NCI-H187 treated with DMSO at 0.1 percent for 48 hours (cell line): ENCODE measurements at regions not wholly inside any gene's neighbourhood (a gene's known extent, or its start where the extent isn't known, plus 50 kb on each side); places are given as distances from the start of the nearest gene placed in this dataset.

ENCODE experiments used
- DNase-seq: peaks from one replicate; lab custom pipeline; 2025; lab: John Stamatoyannopoulos, UW

- no peak for DNase-seq
Measured at GRCh38 chr3:168517249-168518071, 421.7 kb upstream of the GOLIM4 start.

DNA sequence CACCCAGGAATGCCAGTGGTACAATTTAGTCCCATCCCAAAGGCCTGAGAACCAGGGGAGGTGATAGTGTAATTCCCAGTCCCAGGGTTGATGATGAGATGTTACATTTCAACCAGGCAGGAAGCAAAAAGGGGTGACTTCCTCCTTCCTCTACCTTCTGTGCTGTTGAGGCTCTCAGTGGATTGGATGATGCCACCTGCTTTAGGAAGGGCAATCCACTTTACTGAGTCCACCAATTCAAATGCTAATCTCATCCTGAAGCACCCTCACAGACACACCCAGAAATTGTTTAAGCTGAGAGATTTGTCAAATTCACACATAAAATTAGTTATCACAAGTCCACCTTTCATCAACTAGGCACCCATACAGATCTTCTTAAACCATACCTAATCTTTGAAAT, 418.5 kb upstream of the GOLIM4 start:
- DNase-seq = no peak

DNA sequence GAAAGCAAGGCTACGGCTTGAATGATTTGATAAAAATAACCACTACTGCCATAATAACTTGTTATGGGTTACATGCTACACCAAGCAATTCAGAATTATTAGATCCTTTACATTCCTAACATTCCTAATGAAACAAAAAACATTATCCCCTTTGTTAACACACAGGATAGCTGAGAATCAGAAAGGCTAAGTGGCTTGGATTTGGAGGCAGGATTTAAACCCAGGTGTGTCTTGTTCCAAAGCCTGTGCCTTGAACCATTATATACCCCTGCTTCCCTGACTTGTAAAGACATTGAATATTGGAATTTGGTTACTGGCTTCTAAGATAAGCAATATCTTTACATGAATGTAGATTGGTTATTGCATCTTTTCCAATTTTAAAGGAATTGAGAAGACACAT, 417.1 kb upstream of the GOLIM4 start:
- no peak for DNase-seq

- no peak for DNase-seq
Measured at GRCh38 chr3:168511428-168512014, 415.8 kb upstream of the GOLIM4 start.

DNA sequence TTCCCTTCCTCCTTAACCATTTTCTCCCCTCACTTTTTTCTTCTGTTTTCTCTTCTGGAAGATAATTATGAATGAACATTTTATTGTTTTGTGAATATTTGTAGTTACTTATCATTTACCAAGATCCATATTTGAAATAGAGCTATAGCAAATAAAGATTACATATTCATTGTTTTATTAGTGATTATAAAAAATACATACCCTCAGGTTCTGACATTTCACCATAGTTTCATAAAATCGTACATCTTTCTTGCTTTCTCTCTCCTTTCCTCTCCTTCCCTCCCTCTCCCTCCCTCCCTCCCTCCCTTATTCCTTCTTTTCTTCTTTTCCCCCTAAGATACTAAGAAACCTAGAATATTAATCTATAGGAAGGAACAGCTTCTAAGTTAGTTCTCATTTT, 410.9 kb upstream of the GOLIM4 start:
- DNase-seq = no peak

DNA sequence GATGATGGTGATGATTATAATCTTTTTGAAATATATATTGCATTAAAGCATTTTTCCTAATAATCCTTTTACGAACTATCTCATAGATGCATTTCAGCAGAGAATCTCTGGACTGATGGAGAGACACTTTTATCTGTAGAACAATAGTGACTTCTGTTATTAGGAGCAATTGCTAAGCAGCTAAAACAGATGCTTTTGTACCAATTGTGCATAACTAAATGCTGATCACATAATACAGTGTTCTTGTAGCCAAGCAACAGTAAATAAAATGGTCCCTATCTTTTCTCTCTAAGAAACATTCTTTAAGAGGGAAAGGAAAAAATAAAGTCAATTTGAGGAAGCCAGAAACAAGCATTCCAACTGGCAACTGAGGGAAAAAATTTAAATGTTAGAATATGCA, 405.8 kb upstream of the GOLIM4 start:
- no peak for DNase-seq

GRCh38 chr3:168498194-168498593, 402.5 kb upstream of the GOLIM4 start:
- no peak for DNase-seq

DNA sequence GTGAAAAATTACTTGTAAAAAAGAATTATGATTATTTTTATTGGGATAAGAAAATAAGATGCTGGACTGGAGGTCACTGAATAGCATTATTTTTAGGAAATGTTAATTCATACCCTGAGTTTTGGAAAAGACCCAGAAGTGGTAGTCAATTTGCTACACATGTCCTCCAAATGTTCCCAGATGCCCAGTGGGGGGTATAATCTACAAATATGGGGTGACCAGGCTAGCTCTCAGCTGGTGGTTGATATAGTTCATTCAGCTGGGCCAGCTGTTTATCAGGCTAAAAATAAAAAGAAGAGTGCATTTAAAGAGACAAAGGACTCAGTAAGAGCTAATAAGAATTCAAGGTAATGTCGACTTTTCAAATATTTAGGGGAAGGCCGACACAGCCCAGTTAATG, 402.0 kb upstream of the GOLIM4 start:
- DNase-seq = no peak

DNA sequence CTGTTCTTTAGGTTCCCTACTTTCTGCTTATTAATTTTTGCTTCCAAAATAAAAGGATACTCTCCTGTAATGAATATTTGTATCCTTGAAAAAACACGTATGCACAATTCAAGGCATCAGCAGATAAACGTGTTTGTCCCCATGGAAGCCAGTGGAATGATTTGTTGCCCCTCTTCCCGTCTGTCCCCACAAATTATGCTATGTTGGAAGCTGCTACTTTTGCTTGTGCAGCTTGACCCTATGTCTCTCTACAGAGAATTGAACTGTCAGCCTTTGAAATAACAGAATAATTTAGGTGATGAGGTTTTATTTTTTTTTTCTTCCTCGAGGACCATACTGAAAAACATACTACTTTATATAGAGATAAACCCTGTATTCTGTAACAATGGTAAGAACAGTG, 401.5 kb upstream of the GOLIM4 start:
- no peak for DNase-seq

- no peak for DNase-seq
Measured at GRCh38 chr3:168495932-168496331, 400.2 kb upstream of the GOLIM4 start.

GRCh38 chr3:168495270-168495669, 399.5 kb upstream of the GOLIM4 start:
- no peak for DNase-seq

GRCh38 chr3:168493412-168494205, 397.9 kb upstream of the GOLIM4 start:
- no peak for DNase-seq

GRCh38 chr3:168490981-168491380, 395.3 kb upstream of the GOLIM4 start:
- no peak for DNase-seq

DNA sequence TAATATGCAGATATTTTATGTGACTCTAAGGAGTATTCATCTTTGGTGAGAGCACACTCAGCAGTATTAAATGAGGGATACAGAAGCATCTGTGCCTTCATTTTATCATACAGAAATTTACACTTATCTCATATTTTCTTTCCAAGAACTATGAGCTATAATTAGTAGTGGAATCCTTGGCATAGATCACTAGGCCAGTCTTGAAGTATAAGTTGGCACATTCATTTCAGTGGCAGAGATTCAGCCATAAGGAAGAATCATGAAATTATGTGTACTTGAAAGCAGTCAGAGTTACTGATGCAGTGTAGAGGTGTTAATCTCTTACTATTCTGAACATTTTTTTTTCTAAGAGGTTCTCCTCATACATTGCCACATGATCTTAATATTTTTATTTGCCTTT, 393.6 kb upstream of the GOLIM4 start:
- DNase-seq = no peak

GRCh38 chr3:168485936-168486335, 390.2 kb upstream of the GOLIM4 start:
- no peak for DNase-seq

- DNase-seq = peak; percentile 31
Measured at GRCh38 chr3:168476360-168476980, 380.7 kb upstream of the GOLIM4 start.

DNA sequence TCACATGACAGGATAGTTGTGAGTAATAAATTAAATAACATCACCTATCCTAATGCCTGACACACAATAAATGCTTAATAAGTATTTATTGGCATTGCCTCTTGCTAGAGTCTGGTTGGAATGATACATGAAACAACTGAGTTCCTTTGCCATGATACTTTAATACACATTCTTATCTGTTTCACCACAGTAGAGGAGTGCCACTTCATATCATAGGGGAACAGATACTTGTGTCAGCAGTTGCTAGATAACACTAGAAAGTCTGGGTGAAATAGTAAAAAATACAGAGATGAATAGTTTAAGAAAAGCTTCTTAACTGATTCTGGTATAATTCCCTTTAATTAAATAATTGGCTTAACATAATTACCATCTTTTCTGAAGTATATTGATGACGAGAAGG, 380.0 kb upstream of the GOLIM4 start:
- DNase-seq = no peak

- no peak for DNase-seq
Measured at GRCh38 chr3:168473334-168473890, 377.7 kb upstream of the GOLIM4 start.

DNA sequence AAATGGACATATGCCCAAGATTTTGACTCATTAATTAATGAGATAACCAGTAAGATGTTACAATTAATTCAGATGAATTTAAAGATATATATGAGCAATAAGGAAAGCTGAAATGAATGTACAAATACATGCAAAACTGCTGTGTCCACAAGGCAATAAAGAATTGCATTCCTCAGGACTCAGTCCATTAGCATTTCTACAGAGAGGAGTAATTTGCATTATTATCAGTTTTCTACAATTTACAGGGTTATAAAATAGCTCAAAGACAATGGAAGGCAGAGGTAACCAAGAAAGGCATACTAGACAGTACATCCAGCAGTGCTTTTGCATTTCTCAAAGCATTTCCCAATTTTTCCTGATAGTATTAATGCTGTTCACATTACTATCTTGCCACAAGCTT, 377.1 kb upstream of the GOLIM4 start:
- no peak for DNase-seq

DNA sequence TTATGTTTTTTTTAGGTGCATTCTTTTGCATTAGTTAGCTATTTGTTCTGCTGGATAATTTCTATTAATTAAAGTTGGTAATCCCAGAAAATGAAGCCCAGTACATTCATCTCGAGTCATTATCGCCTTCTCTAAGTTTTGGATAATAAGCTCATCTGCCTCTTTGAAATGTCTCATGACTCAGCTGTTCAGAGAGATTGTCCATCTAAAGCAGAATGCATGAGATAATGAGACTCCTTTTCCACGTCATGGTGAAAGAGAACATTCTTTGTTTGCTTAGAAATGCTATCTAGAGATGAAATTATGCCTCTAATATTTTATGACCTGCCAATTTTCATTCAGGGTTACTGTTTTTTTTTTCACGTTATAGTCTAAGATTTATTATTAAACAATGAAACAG, 374.7 kb upstream of the GOLIM4 start:
- DNase-seq = no peak

DNA sequence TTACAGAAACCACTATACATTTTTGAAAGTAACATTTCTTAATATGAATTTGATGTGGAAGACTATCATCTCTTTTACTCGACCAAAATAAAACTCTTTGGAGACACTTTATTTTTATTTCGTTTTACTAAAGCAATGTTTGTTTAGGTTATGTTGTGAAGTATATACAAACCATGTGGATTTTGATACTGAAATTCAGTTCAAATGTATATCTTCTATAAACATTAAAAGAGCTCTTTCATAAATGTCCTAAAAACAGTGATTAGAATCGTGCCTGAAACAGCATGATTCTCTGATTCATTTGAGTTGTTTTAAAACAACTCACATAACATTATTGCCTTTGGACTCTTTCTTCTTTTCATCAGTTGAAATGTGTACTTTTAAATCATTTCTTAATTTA, 373.7 kb upstream of the GOLIM4 start:
- no peak for DNase-seq

DNA sequence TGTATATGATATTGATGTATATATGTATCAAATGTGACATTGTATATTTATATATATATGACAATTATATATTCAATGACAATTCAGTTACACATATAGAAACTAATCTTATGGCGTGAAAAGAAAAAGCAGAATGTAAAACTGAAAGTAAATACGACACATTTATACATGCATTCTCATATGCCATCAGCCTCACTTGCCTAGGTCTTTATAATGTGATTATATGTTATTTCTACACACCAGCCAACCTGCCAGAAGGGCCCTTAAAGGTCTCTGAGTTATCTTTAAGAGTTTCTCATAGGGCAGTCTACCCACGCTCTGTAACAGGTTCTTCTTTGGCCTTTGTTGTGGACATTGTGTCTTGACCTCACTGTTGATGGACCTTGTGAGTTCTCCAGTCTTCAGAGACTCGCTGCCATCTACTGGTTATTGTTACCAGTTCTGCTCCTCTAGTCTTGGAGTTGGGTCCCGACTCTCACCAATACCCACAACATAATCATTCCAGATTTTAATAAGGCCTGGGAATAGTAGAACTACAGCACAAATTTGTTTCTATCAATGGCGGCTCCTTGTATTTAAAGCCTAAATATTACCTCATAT, 371.5 kb upstream of the GOLIM4 start:
- no peak for DNase-seq
